K562 (cell line): ENCODE measurements at regions not wholly inside any gene's neighbourhood (a gene's known extent, or its start where the extent isn't known, plus 50 kb on each side); places are given as distances from the start of the nearest gene placed in this dataset.

Experiments
- MGA ChIP-seq: fragments of 450-650 bp; IDR thresholded peaks from 2 replicates; pipeline ENCODE4 v1.6.1; 2016; ENCODE audit warnings: mild to moderate bottlenecking, moderate library complexity
- POLR2G ChIP-seq: fragments of 200-400 bp; formaldehyde crosslinking; IDR thresholded peaks from 2 replicates; pipeline ENCODE4 v1.6.1; 2017; ENCODE audit warnings: low read depth, mild to moderate bottlenecking, antibody characterized with exemption, low read length, moderate library complexity
- PRDM10 ChIP-seq: fragments of 450-650 bp; IDR thresholded peaks from 2 replicates; pipeline ENCODE4 v1.6.1; 2018; ENCODE audit not compliant: partially characterized antibody
- RBM25 ChIP-seq: fragments of 200-400 bp; formaldehyde crosslinking; IDR thresholded peaks from 2 replicates; pipeline ENCODE4 v1.6.1; 2018; ENCODE audit warnings: low read length, low read depth, moderate library complexity; ENCODE audit not compliant: severe bottlenecking
- TAF7 ChIP-seq: fragments of 450-650 bp; IDR thresholded peaks from 2 replicates; pipeline ENCODE4 v1.6.1; 2016; ENCODE audit warnings: missing genetic modification characterization, missing compliant biosample characterization
- TFAP4 ChIP-seq: sonication (generic); formaldehyde crosslinking; IDR thresholded peaks from 2 replicates; pipeline ENCODE4 v1.8.0; 2022; ENCODE audit warnings: missing genetic modification reagents, mild to moderate bottlenecking, moderate library complexity, borderline replicate concordance

- TF ChIP-seq PRDM10 (peak; percentile 59), TFAP4 (CRISPR knock-in tag) (peak; percentile 19; the same call in 1 of the 2 replicates), MGA (peak; percentile 31), POLR2G (peak; percentile 59), RBM25 (peak; percentile 55), TAF7 (tag) (0 out of 2 replicates have a peak, but pooled peaks have one; percentile 20)
Measured at GRCh38 chr10:33049963-33050920, 92.2 kb upstream of the ITGB1 start (continued).
